ENCODE measurements at regions not wholly inside any gene's neighbourhood (a gene's known extent, or its start where the extent isn't known, plus 50 kb on each side); places are given as distances from the start of the nearest gene placed in this dataset.

- TF ChIP-seq SMC3 (IDR thresholded peaks at IDR 0.05; ENCODE audit: low read depth, low read length) (no peak), ELK1 (IDR thresholded peaks at IDR 0.05; ENCODE audit: borderline replicate concordance, low read depth, low read length) (no peak), RAD21 (IDR thresholded peaks at IDR 0.05; ENCODE audit: low read length) (no peak), CEBPB (IDR thresholded peaks at IDR 0.05; ENCODE audit: low read depth, low read length) (no peak), MAFK (IDR thresholded peaks at IDR 0.05; ENCODE audit: low read depth, low read length) (no peak), BHLHE40 (IDR thresholded peaks at IDR 0.05; ENCODE audit: low read depth, low read length) (no peak), NFE2L2 (IDR thresholded peaks at IDR 0.05; ENCODE audit: low read depth, low read length) (no peak), MAZ (IDR thresholded peaks at IDR 0.05; ENCODE audit: borderline replicate concordance, low read depth, low read length) (no peak), POLR2A (IDR thresholded peaks at IDR 0.05; ENCODE audit: low read depth, low read length) (no peak), MXI1 (IDR thresholded peaks at IDR 0.05; ENCODE audit: borderline replicate concordance, low read depth, low read length) (no peak), FOS (IDR thresholded peaks at IDR 0.05; ENCODE audit: low read depth, low read length) (no peak), USF2 (IDR thresholded peaks at IDR 0.05; ENCODE audit: low read depth, low read length) (no peak), CHD1 (IDR thresholded peaks at IDR 0.05; ENCODE audit: low read depth, low read length) (no peak), RFX5 (IDR thresholded peaks at IDR 0.05; ENCODE audit: low read depth, low read length) (no peak), CTCF (conservative IDR thresholded peaks at IDR 0.05; ENCODE audit: low read depth, low read length) (no peak), RCOR1 (IDR thresholded peaks at IDR 0.05; ENCODE audit: insufficient replicate concordance, low read length) (no peak)
- ATAC-seq (ENCODE audit: low read depth), result no peak
- no peak overlapping the region for H2AK9ac ChIP-seq (replicated peaks; ENCODE audit: low read depth, low read length, poor library complexity)
- no peaks in the 10 kb centered on the region for H3K36me3 ChIP-seq (ENCODE audit: control insufficient read depth, insufficient read depth, low read length)
- no peak for DNase-seq
- H3K9me1 ChIP-seq (ENCODE audit: insufficient read depth, low read length), result no peaks in the 10 kb centered on the region
- no peak overlapping the region for H2BK15ac ChIP-seq (ENCODE audit: low read depth, low read length)
- no peak overlapping the region for H2BK5ac ChIP-seq (ENCODE audit: low read depth, low read length, poor library complexity, severe bottlenecking)
- no peak overlapping the region for H4K91ac ChIP-seq (ENCODE audit: insufficient read depth, low read depth, low read length)
- intact Hi-C loops (cut with micrococcal nuclease), result no loop called here
- no peak overlapping the region for H3K4me3 ChIP-seq (ENCODE audit: insufficient read depth, low read depth, low read length)
- H3K23ac ChIP-seq (ENCODE audit: low read depth, low read length), result no peak overlapping the region
- H3K14ac ChIP-seq (replicated peaks; ENCODE audit: low read depth, low read length), result no peak overlapping the region
- no peak overlapping the region for H2BK120ac ChIP-seq (ENCODE audit: low read depth, low read length)
- no peak overlapping the region for H3K4me2 ChIP-seq (ENCODE audit: low read depth, low read length)
- no peak overlapping the region for H3K9ac ChIP-seq (ENCODE audit: low read depth, low read length)
- no peak overlapping the region for H4K8ac ChIP-seq (ENCODE audit: low read depth in 2 of 2, low read length in 2 of 2)
- no peak overlapping the region for H3K4ac ChIP-seq (ENCODE audit: low read depth, low read length)
- in situ Hi-C loops (cut with MboI; ENCODE audit: low sequenced_read_pairs), result no loop called here
- H3K56ac ChIP-seq (ENCODE audit: extremely low read depth, insufficient read depth, low read length), result no peak overlapping the region
- dilution Hi-C loops (cut with HindIII; ENCODE audit: low sequenced_read_pairs, unreplicated experiment), result no loop called here
- H3K9me3 ChIP-seq (ENCODE audit: control insufficient read depth, insufficient read depth, low read length), result peaks cover 9% of the 10 kb centered on the region
- no peak overlapping the region for H2AK5ac ChIP-seq (ENCODE audit: low read depth, low read length)
- no peak overlapping the region for H4K5ac ChIP-seq (ENCODE audit: low read depth, low read length)
- WGBS, 2 experiments (ENCODE audit: extremely low coverage in 2 of 2, insufficient read length in 1 of 2), result no CpG with 5 or more reads among the region's 4 CpGs
- H3K18ac ChIP-seq (ENCODE audit: low read depth, low read length), result no peak overlapping the region
- no peaks in the 10 kb centered on the region for H3K4me1 ChIP-seq (ENCODE audit: control insufficient read depth, insufficient read depth, low read length)
- CTCF ChIA-PET, result no interaction called here
- BruUV-seq (replicated peaks), result no TSS peak
- H3K27ac ChIP-seq (ENCODE audit: insufficient read depth, low read length), result no peak overlapping the region
- no peak overlapping the region for H2BK20ac ChIP-seq (ENCODE audit: low read depth, low read length)
- H3K79me1 ChIP-seq (ENCODE audit: low read depth in 1 of 2, low read length in 2 of 2), result no peaks in the 10 kb centered on the region
- H3K27me3 ChIP-seq (ENCODE audit: control insufficient read depth, insufficient read depth, low read length), result no peaks in the 10 kb centered on the region
- POLR2A ChIA-PET (ENCODE audit: unreplicated experiment), result no interaction called here
- H4K20me1 ChIP-seq (ENCODE audit: insufficient read depth, low read length), result no peaks in the 10 kb centered on the region
- no peak overlapping the region for H2AFZ ChIP-seq (replicated peaks; ENCODE audit: low read length, poor library complexity)
These were observed 467.4 kb upstream of the SORCS1 start for GRCh38 chr10:107631876-107632275.

All from IMR-90 (cell line).